Endodermal cell (in vitro differentiated cells): ENCODE measurements at regions not wholly inside any gene's neighbourhood (a gene's known extent, or its start where the extent isn't known, plus 50 kb on each side); places are given as distances from the start of the nearest gene placed in this dataset.

Source experiments
- DNase-seq: peaks from one replicate; pipeline ENCODE4 v3.0.0-alpha.2; 2017
- H3K27ac ChIP-seq: 2 replicates; pipeline ENCODE4 v1.5.1; 2013; ENCODE audit warnings: mild to moderate bottlenecking, low read depth, low read length, moderate library complexity
- H3K27me3 ChIP-seq: 2 replicates; pipeline ENCODE4 v1.6.1; 2013; ENCODE audit warnings: mild to moderate bottlenecking, low read length, moderate library complexity; ENCODE audit not compliant: insufficient read depth, control insufficient read depth, poor library complexity, severe bottlenecking
- H3K36me3 ChIP-seq: 2 replicates; pipeline ENCODE4 v1.7.0; 2013; ENCODE audit warnings: mild to moderate bottlenecking, low read length, moderate library complexity; ENCODE audit not compliant: control insufficient read depth, insufficient read depth
- H3K4me1 ChIP-seq: one replicate; pipeline ENCODE4 v1.7.0; 2013; ENCODE audit warnings: low read length; ENCODE audit not compliant: control insufficient read depth, insufficient read depth
- H3K4me3 ChIP-seq: 2 replicates; pipeline ENCODE4 v1.5.1; 2013; ENCODE audit warnings: mild to moderate bottlenecking, low read length, moderate library complexity
- H3K9ac ChIP-seq: 2 replicates; pipeline ENCODE4 v1.6.1; 2013; ENCODE audit warnings: mild to moderate bottlenecking, low read length, moderate library complexity; ENCODE audit not compliant: poor library complexity, severe bottlenecking; ENCODE audit errors: extremely low read depth
- H3K9me3 ChIP-seq: 2 replicates; pipeline ENCODE4 v1.6.1; 2013; ENCODE audit warnings: mild to moderate bottlenecking, low read length, moderate library complexity; ENCODE audit not compliant: control insufficient read depth
- H3K27ac Mint-ChIP-seq: 2 replicates; pipeline ENCODE4 v1.8.0; 2020; ENCODE audit warnings: mixed read lengths
- H3K27me3 Mint-ChIP-seq: 2 replicates; pipeline ENCODE4 v1.8.0; 2021; ENCODE audit warnings: mild to moderate bottlenecking, mixed read lengths; ENCODE audit not compliant: insufficient read depth
- H3K36me3 Mint-ChIP-seq: 2 replicates; pipeline ENCODE4 v1.8.0; 2020; ENCODE audit warnings: low read depth, mixed read lengths
- H3K4me1 Mint-ChIP-seq: 2 replicates; pipeline ENCODE4 v1.8.0; 2020; ENCODE audit warnings: mixed read lengths
- H3K4me3 Mint-ChIP-seq: 2 replicates; pipeline ENCODE4 v1.8.0; 2020; ENCODE audit warnings: mild to moderate bottlenecking, moderate library complexity, mixed read lengths
- H3K9me3 Mint-ChIP-seq: 2 replicates; pipeline ENCODE4 v1.8.0; 2020; ENCODE audit warnings: mild to moderate bottlenecking, mixed read lengths
- CTCF ChIP-seq: fragments of 200-600 bp; sonication (generic); conservative IDR thresholded peaks from 2 replicates; pipeline ENCODE4 v1.5.0; 2021; ENCODE audit warnings: antibody characterized with exemption, mild to moderate bottlenecking
- WGBS, 2 experiments: methylation state at CpG; one replicate each; pipeline versions ENCODE4 v1.1.5 to v1.1.7; 2013; ENCODE audit warnings: missing lambda C conversion rate in 2 of 2, mixed read lengths in 1 of 2; ENCODE audit not compliant: insufficient coverage in 1 of 2, insufficient read length in 1 of 2; 5-methylcytosine and 5-hydroxymethylcytosine counted together

DNA sequence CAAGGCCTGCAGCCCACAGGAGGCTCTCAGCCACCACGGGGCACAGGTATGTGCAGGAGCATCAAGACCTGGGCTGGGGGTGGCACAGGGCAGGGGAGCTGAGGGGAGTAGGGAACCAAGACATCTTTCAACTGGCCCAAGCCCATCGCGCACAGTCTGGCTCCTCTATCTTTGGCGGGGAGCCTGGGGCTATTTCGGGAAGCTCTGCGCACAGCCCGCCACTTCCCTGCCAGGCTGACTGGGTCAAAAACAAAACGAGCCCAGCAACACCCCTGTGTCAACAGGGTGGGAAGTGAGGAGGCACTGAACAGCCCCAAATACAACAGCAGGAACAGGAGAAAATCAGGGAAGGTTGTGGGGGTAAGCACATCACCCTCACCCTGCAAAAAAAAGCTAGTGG is 83.9 kb downstream of the ARL6IP4 start:
- no peaks in the 10 kb centered on the region for H3K36me3 Mint-ChIP-seq
- Histone ChIP-seq H3K27ac (no peak overlapping the region), H3K9ac (no peak overlapping the region), H3K9me3 (no peaks in the 10 kb centered on the region), H3K4me1 (no peaks in the 10 kb centered on the region), H3K4me3 (no peak overlapping the region), H3K27me3 (no peaks in the 10 kb centered on the region), H3K36me3 (no peaks in the 10 kb centered on the region)
- H3K4me1 Mint-ChIP-seq: peaks cover 6% of the 10 kb centered on the region
- TF ChIP-seq CTCF: no peak
- no peak for DNase-seq
- H3K27me3 Mint-ChIP-seq: no peaks in the 10 kb centered on the region
- 90 to 93% methylated on average over 3 to 8 of the region's 8 CpGs for WGBS, 2 experiments
- no peak overlapping the region for H3K4me3 Mint-ChIP-seq
- no peak overlapping the region for H3K27ac Mint-ChIP-seq
- no peaks in the 10 kb centered on the region for H3K9me3 Mint-ChIP-seq

DNA sequence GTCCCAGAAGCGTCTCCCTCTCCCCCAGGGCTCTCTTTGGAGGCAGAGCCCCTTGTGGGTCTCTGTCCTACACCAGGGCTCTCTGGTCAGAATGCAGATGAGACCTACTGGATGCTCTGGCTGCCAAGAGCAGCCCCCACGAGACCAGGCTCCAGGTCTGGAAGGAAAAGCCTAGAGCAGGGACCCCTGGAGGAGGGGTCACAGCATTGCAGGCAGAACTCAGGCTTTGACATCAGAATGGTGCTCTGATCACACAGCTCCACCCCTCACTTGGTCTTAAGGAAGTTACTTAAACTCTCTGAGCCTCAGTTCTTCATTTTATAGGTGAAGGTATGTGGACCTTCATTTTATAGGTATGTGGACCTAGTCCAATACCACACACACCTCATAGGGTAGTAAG is 83.1 kb downstream of the ARL6IP4 start:
- peak; percentile 93 for DNase-seq
- no peaks in the 10 kb centered on the region for H3K36me3 ChIP-seq
- Mint-ChIP-seq H3K36me3 (no peaks in the 10 kb centered on the region), H3K9me3 (no peaks in the 10 kb centered on the region), H3K4me1 (peaks cover 11% of the 10 kb centered on the region), H3K27me3 (no peaks in the 10 kb centered on the region), H3K27ac (no peak overlapping the region), H3K4me3 (no peak overlapping the region)
- no peaks in the 10 kb centered on the region for H3K4me1 ChIP-seq
- WGBS, 2 experiments: 20 to 56% methylated on average over 1 to 2 of the region's 2 CpGs
- no peak overlapping the region for H3K9ac ChIP-seq
- no peak overlapping the region for H3K4me3 ChIP-seq
- TF ChIP-seq CTCF: peak; percentile 85
- no peaks in the 10 kb centered on the region for H3K9me3 ChIP-seq
- no peak overlapping the region for H3K27ac ChIP-seq
- no peaks in the 10 kb centered on the region for H3K27me3 ChIP-seq

DNA sequence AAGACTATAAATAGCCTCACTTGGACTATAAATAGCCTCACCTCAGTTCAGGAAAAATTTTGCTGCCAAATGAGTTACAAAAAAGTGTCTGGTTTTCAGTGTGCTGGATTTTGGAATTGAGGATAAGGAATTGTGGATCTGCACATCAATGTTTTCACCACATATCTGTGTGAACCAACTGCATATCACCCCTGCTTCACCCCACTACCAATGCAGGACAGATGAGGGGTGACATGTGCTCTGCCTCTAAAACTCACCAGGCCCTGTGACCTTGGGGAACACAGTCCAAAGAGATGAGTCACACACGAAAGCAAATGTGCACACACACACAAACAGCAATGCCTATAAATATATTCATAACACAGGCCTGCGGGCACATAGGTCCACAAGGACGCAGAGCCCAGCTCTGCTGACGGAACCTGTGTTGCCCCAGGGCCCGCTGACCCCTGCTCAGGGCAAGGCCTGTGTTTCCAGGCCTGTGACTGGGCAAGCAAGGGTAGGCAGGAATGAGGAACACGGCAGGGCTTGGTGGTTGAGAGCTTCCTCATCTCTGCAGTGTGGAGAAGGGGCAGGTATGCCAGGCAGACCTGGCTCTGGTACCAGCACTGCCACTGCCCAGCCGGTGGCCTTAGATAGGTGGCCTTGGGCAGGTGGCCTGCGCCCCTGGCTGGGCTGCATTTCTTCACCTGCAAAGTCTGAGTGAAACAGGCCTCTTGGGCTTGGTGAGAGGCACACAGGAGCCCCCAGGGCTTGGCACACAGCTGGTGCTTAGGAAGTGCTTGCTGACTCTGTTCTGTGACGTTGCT is 82.4 kb downstream of the ARL6IP4 start:
- H3K4me1 Mint-ChIP-seq: peaks cover 12% of the 10 kb centered on the region
- Histone ChIP-seq H3K27me3 (no peaks in the 10 kb centered on the region), H3K4me3 (no peak overlapping the region), H3K9me3 (no peaks in the 10 kb centered on the region), H3K9ac (no peak overlapping the region), H3K27ac (no peak overlapping the region), H3K4me1 (no peaks in the 10 kb centered on the region), H3K36me3 (no peaks in the 10 kb centered on the region)
- no peaks in the 10 kb centered on the region for H3K36me3 Mint-ChIP-seq
- TF ChIP-seq CTCF: no peak
- no peaks in the 10 kb centered on the region for H3K27me3 Mint-ChIP-seq
- no peak overlapping the region for H3K27ac Mint-ChIP-seq
- no peak for DNase-seq
- WGBS, 2 experiments: 95 to 100% methylated on average over 3 to 9 of the region's 9 CpGs
- H3K4me3 Mint-ChIP-seq: no peak overlapping the region
- H3K9me3 Mint-ChIP-seq: no peaks in the 10 kb centered on the region
